NCI-H146 treated with DMSO at 0.1 percent for 48 hours (cell line): ENCODE measurements at regions not wholly inside any gene's neighbourhood (a gene's known extent, or its start where the extent isn't known, plus 50 kb on each side); places are given as distances from the start of the nearest gene placed in this dataset.
"Not testable (repeated sequence)": the region's sequence is repeated elsewhere in the genome, so short reads cannot be mapped to it uniquely, and the experiment has no call there.

Source experiments
- DNase-seq: peaks from one replicate; lab custom pipeline; 2025; ENCODE audit not compliant: unreplicated experiment; lab: John Stamatoyannopoulos, UW

DNA sequence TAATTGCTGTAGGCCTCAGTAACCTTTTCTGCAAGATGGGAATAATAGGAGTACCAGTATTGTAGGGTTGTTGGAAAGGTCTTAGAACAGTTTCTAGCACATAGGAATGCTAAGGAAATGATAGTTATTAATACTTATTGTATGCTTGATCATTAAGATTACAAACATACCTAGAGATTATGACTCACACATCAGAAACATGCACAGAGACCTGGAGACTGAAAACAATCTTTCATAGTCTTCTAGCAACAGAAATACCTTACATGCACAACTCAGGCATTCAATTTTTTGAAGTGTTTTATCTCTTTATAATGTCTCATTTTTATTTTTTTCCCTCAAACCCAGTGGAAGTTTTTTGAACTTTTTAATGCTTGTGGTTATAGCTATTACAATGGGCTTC is 104.4 kb upstream of the ZBTB20 start:
- no peak for DNase-seq

GRCh38 chr3:115252679-115253078 is 105.6 kb upstream of the ZBTB20 start:
- DNase-seq: no peak

GRCh38 chr3:115254492-115255196 is 107.6 kb upstream of the ZBTB20 start:
- DNase-seq: no peak

GRCh38 chr3:115255197-115255585 is 108.1 kb upstream of the ZBTB20 start:
- DNase-seq: no peak

DNA sequence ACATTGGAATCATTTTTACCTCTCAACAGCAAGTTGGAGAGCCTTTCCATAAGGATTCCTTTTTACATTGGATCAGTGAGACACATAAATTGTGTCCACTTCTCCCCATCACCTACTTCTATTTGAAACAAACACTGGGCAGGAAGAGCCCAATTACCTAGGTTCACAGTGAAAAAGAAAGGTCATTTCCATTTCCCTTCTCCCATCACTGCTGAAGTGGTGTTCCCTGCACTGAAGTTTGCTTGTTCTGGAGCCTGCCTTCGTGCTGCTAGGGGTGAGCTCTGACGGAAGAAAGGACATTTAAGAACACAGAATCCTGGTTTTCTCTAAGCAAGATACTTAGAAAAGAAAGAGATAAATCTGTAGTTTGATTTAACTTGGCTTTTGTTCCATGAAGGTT is 123.8 kb upstream of the ZBTB20 start:
- DNase-seq: peak; percentile 93

DNA sequence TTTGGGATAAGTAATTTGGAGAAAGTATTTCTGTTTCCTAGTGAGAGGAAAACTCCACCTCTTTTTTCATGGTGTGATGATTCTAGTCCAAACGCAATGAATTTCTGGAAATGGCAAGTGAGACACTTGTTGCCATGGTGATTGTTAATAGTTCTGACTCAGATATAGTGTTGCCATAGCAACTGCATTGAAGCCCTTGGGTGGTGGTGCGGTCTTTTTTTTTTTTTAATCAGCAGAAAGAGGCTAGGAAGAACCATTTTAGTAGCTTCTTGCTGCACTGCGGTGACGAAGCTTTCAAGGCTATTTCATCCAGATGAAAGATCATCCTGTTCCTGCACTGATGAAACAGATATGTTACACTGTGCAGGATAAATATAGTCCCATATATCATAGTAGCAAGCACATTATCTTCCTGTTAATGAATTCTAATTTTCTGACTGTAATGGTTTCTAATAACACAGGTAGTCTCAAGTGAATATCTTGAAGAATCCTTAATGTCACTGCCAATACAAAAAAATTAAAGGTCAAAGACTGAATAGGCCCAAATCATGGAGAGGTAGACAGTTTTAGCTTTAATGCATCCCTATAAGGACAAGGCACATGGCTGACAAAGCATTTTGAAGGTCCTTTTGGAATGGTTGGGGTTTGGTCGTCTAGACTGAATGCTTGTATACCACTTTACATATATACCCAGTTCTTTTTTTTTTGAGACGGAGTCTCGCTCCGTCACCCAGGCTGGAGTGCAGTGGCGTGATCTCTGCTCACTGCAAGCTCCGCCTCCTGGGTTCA is 125.1 kb upstream of the ZBTB20 start:
- peak; percentile 99 for DNase-seq

DNA sequence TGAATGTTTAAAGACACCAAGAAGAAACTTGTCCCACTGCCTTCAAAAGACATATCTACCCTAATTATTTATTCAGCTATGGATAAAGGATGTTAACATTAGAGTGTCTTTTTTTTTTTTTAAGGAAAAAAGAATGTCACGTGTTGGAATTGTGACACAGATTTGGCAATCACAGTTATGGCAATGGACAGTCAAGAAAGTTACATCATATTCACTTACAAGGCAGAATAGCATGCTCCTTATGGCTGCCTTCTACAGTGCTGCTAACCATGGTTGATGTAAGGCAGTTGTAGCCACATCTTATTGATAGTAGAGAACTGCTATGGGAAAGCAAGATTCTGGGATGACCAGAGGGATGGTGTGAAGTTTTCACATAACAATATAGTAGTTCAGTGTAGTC is 128.8 kb upstream of the ZBTB20 start:
- DNase-seq: no peak

GRCh38 chr3:115279939-115280338 is 132.9 kb upstream of the ZBTB20 start:
- DNase-seq: no peak

GRCh38 chr3:115280506-115280905 is 133.4 kb upstream of the ZBTB20 start:
- no peak for DNase-seq

- DNase-seq: no peak
These were observed 134.9 kb upstream of the ZBTB20 start for GRCh38 chr3:115281697-115282675.

GRCh38 chr3:115284980-115285379 is 137.9 kb upstream of the ZBTB20 start:
- DNase-seq: no peak

GRCh38 chr3:115286529-115287197 is 139.6 kb upstream of the ZBTB20 start:
- DNase-seq: no peak

DNA sequence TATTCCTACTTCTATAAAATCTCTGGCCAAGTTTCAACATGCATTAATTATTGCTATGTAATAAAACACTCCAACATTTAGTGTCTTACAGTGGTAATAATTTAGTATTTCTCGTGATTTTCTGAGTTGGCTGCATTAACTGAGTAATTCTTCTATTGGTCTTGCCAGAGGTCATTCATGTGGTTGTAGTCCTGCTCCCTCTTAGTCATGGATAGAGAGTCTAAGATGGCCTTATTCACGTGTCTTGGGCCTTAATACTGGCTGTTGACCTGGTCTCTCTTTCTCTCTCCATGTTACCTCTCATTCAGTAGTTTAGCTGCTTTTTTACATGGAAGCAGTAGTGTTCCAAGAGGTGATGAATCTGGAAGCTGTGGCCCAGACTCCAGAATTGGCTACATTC is 140.1 kb upstream of the ZBTB20 start:
- DNase-seq: no peak

GRCh38 chr3:115292131-115292530 is 145.0 kb upstream of the ZBTB20 start:
- no peak for DNase-seq

- no peak for DNase-seq
These were observed 145.6 kb upstream of the ZBTB20 start for GRCh38 chr3:115292677-115293165.

DNA sequence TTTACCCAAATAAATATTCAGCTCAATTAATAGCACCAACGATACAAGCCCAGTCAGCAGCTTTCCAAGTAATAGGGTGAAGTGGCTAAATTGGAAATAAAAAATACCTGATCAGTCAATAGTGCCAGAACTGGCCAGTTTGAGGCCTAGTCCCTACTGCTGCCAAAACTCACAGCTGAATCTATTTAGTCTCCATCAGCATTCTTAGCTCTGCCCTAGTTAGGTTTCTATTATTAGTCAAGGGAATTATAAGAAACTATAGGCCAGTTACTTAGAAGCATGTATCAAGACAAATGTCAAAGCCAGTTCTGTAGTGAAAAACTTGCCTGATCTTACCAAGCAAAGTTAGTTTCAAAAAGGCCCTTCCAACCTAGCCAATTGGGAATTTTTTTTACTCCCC is 146.2 kb upstream of the ZBTB20 start:
- no peak for DNase-seq

- DNase-seq: no peak
These were observed 154.3 kb upstream of the ZBTB20 start for GRCh38 chr3:115301364-115301860.

GRCh38 chr3:115317953-115318352 is 170.9 kb upstream of the ZBTB20 start:
- DNase-seq: not testable (repeated sequence)

GRCh38 chr3:115321400-115321805 is 174.3 kb upstream of the ZBTB20 start:
- peak; percentile 95 for DNase-seq

GRCh38 chr3:115322901-115323300 is 175.8 kb upstream of the ZBTB20 start:
- DNase-seq: no peak
